WTC11 (cell line): ENCODE measurements at regions not wholly inside any gene's neighbourhood (a gene's known extent, or its start where the extent isn't known, plus 50 kb on each side); places are given as distances from the start of the nearest gene placed in this dataset.

Experiments
- ATAC-seq: fragments of 200-7000 bp; cut with Tn5 transposase; 2 replicates; pipeline ENCODE4 v1.10.0; 2021; ENCODE audit warnings: mild to moderate bottlenecking, moderate library complexity
- CTCF ChIA-PET: fragments of 300-600 bp; sonication (Branson Sonifier 250); formaldehyde crosslinking; loops from one replicate; lab custom pipeline; 2021; ENCODE audit warnings: antibody characterized with exemption; lab: Charles Lee
- POLR2A ChIA-PET: fragments of 350-600 bp; sonication (Branson Sonifier 250); formaldehyde crosslinking; loops from one replicate; lab custom pipeline; 2021; ENCODE audit warnings: antibody characterized with exemption; lab: Charles Lee
- DNase-seq: peaks from one replicate; pipeline ENCODE4 v3.0.0; 2021; ENCODE audit warnings: low spot score
- H3K27ac Mint-ChIP-seq: 2 replicates; pipeline ENCODE4 v1.8.0; 2021; ENCODE audit warnings: mixed read lengths
- H3K27me3 Mint-ChIP-seq: 2 replicates; pipeline ENCODE4 v1.8.0; 2021; ENCODE audit warnings: low read depth, mild to moderate bottlenecking, moderate library complexity, mixed read lengths
- H3K36me3 Mint-ChIP-seq: 2 replicates; pipeline ENCODE4 v1.8.0; 2021; ENCODE audit warnings: mixed read lengths
- H3K4me1 Mint-ChIP-seq: 2 replicates; pipeline ENCODE4 v1.8.0; 2022; ENCODE audit warnings: mixed read lengths
- H3K4me3 Mint-ChIP-seq: 2 replicates; pipeline ENCODE4 v1.8.0; 2021; ENCODE audit warnings: mild to moderate bottlenecking, moderate library complexity, mixed read lengths
- H3K9me3 Mint-ChIP-seq: 2 replicates; pipeline ENCODE4 v1.8.0; 2021; ENCODE audit warnings: mixed read lengths
- AFF4 ChIP-seq: sonication (generic); formaldehyde crosslinking; IDR thresholded peaks from 2 replicates; pipeline ENCODE4 v1.8.1; 2023; ENCODE audit warnings: mild to moderate bottlenecking, missing genetic modification reagents, borderline replicate concordance
- ATF6 ChIP-seq: sonication (generic); formaldehyde crosslinking; IDR thresholded peaks from 2 replicates; pipeline ENCODE4 v1.8.1; 2023; ENCODE audit warnings: mild to moderate bottlenecking, missing genetic modification reagents
- ESRRA ChIP-seq: sonication (generic); formaldehyde crosslinking; IDR thresholded peaks from 2 replicates; pipeline ENCODE4 v1.8.1; 2022; ENCODE audit warnings: mild to moderate bottlenecking, missing genetic modification reagents, borderline replicate concordance
- HMGXB4 ChIP-seq: sonication (generic); formaldehyde crosslinking; IDR thresholded peaks from 2 replicates; pipeline ENCODE4 v1.8.1; 2023; ENCODE audit warnings: mild to moderate bottlenecking, moderate library complexity, missing genetic modification reagents
- IRF2 ChIP-seq: sonication (generic); formaldehyde crosslinking; IDR thresholded peaks from 2 replicates; pipeline ENCODE4 v1.8.0; 2022; ENCODE audit warnings: low read depth, missing genetic modification reagents, borderline replicate concordance
- JAZF1 ChIP-seq: fragments of 250-450 bp; sonication (Bioruptor Pico); IDR thresholded peaks from 2 replicates; pipeline ENCODE4 v1.9.0; 2021; ENCODE audit warnings: moderate library complexity, mild to moderate bottlenecking, inconsistent platforms
- NFYB ChIP-seq: sonication (generic); formaldehyde crosslinking; conservative IDR thresholded peaks from 2 replicates; pipeline ENCODE4 v1.8.0; 2022; ENCODE audit warnings: low read depth, missing genetic modification reagents
- NR3C1 ChIP-seq: sonication (generic); formaldehyde crosslinking; conservative IDR thresholded peaks from 2 replicates; pipeline ENCODE4 v1.8.1; 2023; ENCODE audit warnings: low read depth, mild to moderate bottlenecking, missing genetic modification reagents
- PRDM15 ChIP-seq: sonication (generic); formaldehyde crosslinking; IDR thresholded peaks from 2 replicates; pipeline ENCODE4 v1.8.0; 2022; ENCODE audit warnings: missing genetic modification reagents
- SMAD3 ChIP-seq: sonication (generic); formaldehyde crosslinking; IDR thresholded peaks from 2 replicates; pipeline ENCODE4 v1.8.0; 2022; ENCODE audit warnings: missing genetic modification reagents, mild to moderate bottlenecking, borderline replicate concordance
- SOX15 ChIP-seq: fragments of 250-450 bp; sonication (Bioruptor Pico); IDR thresholded peaks from 2 replicates; pipeline ENCODE4 v1.9.0; 2021; ENCODE audit warnings: mild to moderate bottlenecking
- USF2 ChIP-seq: sonication (generic); formaldehyde crosslinking; IDR thresholded peaks from 2 replicates; pipeline ENCODE4 v1.8.1; 2023; ENCODE audit warnings: mild to moderate bottlenecking, missing genetic modification reagents, moderate library complexity
- ZNF121 ChIP-seq: sonication (generic); formaldehyde crosslinking; IDR thresholded peaks from 2 replicates; pipeline ENCODE4 v1.8.0; 2023; ENCODE audit warnings: missing genetic modification reagents
- ZNF281 ChIP-seq: sonication (generic); formaldehyde crosslinking; IDR thresholded peaks from 2 replicates; pipeline ENCODE4 v1.8.0; 2023; ENCODE audit warnings: mild to moderate bottlenecking, missing genetic modification reagents
- ZNF416 ChIP-seq: fragments of 250-450 bp; sonication (Bioruptor Pico); IDR thresholded peaks from 2 replicates; pipeline ENCODE4 v1.9.0; 2021; ENCODE audit warnings: mild to moderate bottlenecking, inconsistent platforms

GRCh38 chr3:82567029-82567600 lies 805.7 kb upstream of the GBE1 start (continued):
- TF ChIP-seq ATF6: no peak
- no peak for TF ChIP-seq PRDM15 (CRISPR knock-in tag)
- TF ChIP-seq ZNF281 (CRISPR knock-in tag): no peak
- TF ChIP-seq ZNF416 (CRISPR knock-in tag): no peak
- no peak for TF ChIP-seq USF2 (CRISPR knock-in tag)
- TF ChIP-seq IRF2 (CRISPR knock-in tag): no peak

GRCh38 chr3:82562896-82563295 lies 801.5 kb upstream of the GBE1 start:
- H3K4me1 Mint-ChIP-seq: peaks cover 11% of the 10 kb centered on the region
- TF ChIP-seq SOX15 (CRISPR knock-in tag) (no peak), NFYB (CRISPR knock-in tag) (no peak), HMGXB4 (no peak), AFF4 (no peak), ZNF121 (CRISPR knock-in tag) (no peak), JAZF1 (CRISPR knock-in tag) (no peak), ESRRA (CRISPR knock-in tag) (no peak), NR3C1 (CRISPR knock-in tag) (no peak), SMAD3 (CRISPR knock-in tag) (no peak), IRF2 (CRISPR knock-in tag) (no peak)
- TF ChIP-seq, all 79 proteins: peak for 0
- ChIA-PET POLR2A (no interaction called here), CTCF (no interaction called here)
- H3K4me3 Mint-ChIP-seq: no peak overlapping the region
- H3K9me3 Mint-ChIP-seq: peaks cover 4% of the 10 kb centered on the region; the same call in 1 of the 2 replicates
- no peak overlapping the region for H3K27ac Mint-ChIP-seq
- ATAC-seq (no peak), DNase-seq (no peak)
- H3K27me3 Mint-ChIP-seq: no peaks in the 10 kb centered on the region
- no peaks in the 10 kb centered on the region for H3K36me3 Mint-ChIP-seq
